ENCODE measurements at regions not wholly inside any gene's neighbourhood (a gene's known extent, or its start where the extent isn't known, plus 50 kb on each side); places are given as distances from the start of the nearest gene placed in this dataset.

DNA sequence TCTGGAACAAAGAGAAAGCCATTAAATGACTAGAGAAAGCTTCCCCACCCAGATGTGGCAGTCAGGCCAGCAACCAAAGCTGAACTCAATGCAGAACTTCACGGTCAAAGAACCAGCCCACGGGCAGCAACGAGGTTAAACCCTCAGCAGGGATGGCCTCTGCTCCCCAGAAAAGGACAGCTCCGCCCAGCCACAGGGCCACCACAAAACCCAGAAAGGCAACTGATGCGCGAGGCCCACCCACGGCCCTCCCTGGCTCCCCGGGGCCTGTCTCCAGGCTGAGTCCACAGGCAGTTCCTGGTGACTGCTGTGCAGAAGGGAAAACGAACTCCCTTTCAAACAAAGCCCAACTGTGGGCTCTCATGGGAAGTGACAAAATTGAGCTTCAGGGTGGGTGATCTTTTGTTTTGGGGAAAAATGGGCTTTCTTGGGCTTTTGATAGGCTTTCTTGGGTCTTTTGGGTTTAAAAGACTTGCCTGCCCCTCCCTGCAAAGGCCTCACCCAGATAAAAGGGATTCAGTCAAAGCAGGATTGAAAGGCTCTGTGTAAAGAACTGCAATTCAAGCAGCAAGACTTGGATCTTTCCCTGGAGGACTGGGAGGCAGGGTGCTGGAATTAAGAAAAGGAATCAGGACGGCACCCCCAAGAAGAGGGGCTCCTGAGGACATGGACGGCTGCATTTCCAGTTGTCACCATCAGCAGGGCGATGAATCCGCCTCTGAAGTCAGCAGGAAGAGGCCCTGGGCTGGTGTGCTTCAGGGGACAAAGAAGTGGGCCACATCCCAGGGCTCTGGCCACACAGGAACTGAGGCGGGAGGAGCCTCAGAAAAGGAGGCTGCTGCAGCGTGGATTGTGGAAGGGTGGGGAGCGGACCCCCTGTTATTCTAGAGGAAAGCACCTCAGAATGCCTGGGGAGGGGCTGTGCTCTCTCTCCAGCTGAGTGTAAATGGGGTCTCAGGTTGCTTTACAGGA, 209.9 kb downstream of the USP6NL start:
- TF ChIP-seq, protein P1, sequence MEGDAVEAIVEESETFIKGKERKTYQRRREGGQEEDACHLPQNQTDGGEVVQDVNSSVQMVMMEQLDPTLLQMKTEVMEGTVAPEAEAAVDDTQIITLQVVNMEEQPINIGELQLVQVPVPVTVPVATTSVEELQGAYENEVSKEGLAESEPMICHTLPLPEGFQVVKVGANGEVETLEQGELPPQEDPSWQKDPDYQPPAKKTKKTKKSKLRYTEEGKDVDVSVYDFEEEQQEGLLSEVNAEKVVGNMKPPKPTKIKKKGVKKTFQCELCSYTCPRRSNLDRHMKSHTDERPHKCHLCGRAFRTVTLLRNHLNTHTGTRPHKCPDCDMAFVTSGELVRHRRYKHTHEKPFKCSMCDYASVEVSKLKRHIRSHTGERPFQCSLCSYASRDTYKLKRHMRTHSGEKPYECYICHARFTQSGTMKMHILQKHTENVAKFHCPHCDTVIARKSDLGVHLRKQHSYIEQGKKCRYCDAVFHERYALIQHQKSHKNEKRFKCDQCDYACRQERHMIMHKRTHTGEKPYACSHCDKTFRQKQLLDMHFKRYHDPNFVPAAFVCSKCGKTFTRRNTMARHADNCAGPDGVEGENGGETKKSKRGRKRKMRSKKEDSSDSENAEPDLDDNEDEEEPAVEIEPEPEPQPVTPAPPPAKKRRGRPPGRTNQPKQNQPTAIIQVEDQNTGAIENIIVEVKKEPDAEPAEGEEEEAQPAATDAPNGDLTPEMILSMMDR (IDR thresholded peaks at IDR 0.05), result no peak
- TF ChIP-seq POLR2A (IDR thresholded peaks at IDR 0.05), result no peak

All from right lobe of liver (tissue), 4 donors.